SK-N-SH treated with all-trans-retinoic acid at 6 μM for 48 hours (cell line): ENCODE measurements at regions not wholly inside any gene's neighbourhood (a gene's known extent, or its start where the extent isn't known, plus 50 kb on each side); places are given as distances from the start of the nearest gene placed in this dataset.

Experiments used
- ATAC-seq: fragments of 200-7000 bp; cut with Tn5 transposase; 3 replicates; pipeline ENCODE4 v1.9.1; 2020; ENCODE audit warnings: mild to moderate bottlenecking, moderate library complexity
- ARNTL ChIP-seq: fragments of 450-650 bp; formaldehyde crosslinking; IDR thresholded peaks from 2 replicates; pipeline ENCODE4 v1.5.0; 2020; ENCODE audit warnings: low read depth, mild to moderate bottlenecking, moderate library complexity, borderline replicate concordance
- BACH2 ChIP-seq: fragments of 250-450 bp; sonication (Bioruptor Pico); IDR thresholded peaks from 2 replicates; pipeline ENCODE4 v1.9.0; 2021; ENCODE audit warnings: mild to moderate bottlenecking, borderline replicate concordance
- CSDC2 ChIP-seq: fragments of 250-450 bp; sonication (Bioruptor Pico); IDR thresholded peaks from 2 replicates; pipeline ENCODE4 v1.5.0; 2020; ENCODE audit warnings: mild to moderate bottlenecking, moderate library complexity
- ESRRG ChIP-seq: fragments of 250-450 bp; sonication (Bioruptor Pico); IDR thresholded peaks from 2 replicates; pipeline ENCODE4 v1.6.1; 2021; ENCODE audit warnings: mild to moderate bottlenecking
- GLIS3 ChIP-seq: fragments of 250-450 bp; sonication (Bioruptor Pico); IDR thresholded peaks from 2 replicates; pipeline ENCODE4 v1.5.0; 2020; ENCODE audit warnings: mild to moderate bottlenecking, moderate library complexity
- ISL1 ChIP-seq: fragments of 250-450 bp; sonication (Bioruptor Pico); IDR thresholded peaks from 2 replicates; pipeline ENCODE4 v2.1.2; 2022; ENCODE audit warnings: mild to moderate bottlenecking, moderate library complexity
- OSR1 ChIP-seq: fragments of 250-450 bp; sonication (Bioruptor Pico); IDR thresholded peaks from 2 replicates; pipeline ENCODE4 v1.8.0; 2022; ENCODE audit warnings: moderate library complexity, mild to moderate bottlenecking, inconsistent platforms
- PATZ1 ChIP-seq: fragments of 250-450 bp; sonication (Bioruptor Pico); IDR thresholded peaks from 2 replicates; pipeline ENCODE4 v1.8.0; 2020; ENCODE audit warnings: mild to moderate bottlenecking, moderate library complexity, borderline replicate concordance
- POU6F1 ChIP-seq: fragments of 250-450 bp; sonication (Bioruptor Pico); IDR thresholded peaks from 2 replicates; pipeline ENCODE4 v1.8.0; 2021; ENCODE audit warnings: low read depth, mild to moderate bottlenecking, moderate library complexity, borderline replicate concordance
- PPARA ChIP-seq: fragments of 250-450 bp; sonication (Bioruptor Pico); IDR thresholded peaks from 2 replicates; pipeline ENCODE4 v1.5.0; 2020; ENCODE audit warnings: mild to moderate bottlenecking, borderline replicate concordance
- RARB ChIP-seq: fragments of 250-450 bp; sonication (Bioruptor Pico); IDR thresholded peaks from 2 replicates; pipeline ENCODE4 v1.8.0; 2021; ENCODE audit warnings: mild to moderate bottlenecking, moderate library complexity
- SNAI2 ChIP-seq: fragments of 250-450 bp; sonication (Bioruptor Pico); IDR thresholded peaks from 2 replicates; pipeline ENCODE4 v1.5.0; 2020; ENCODE audit warnings: mild to moderate bottlenecking, moderate library complexity
- TCF4 ChIP-seq: fragments of 250-450 bp; sonication (Bioruptor Pico); IDR thresholded peaks from 2 replicates; pipeline ENCODE4 v1.8.0; 2021; ENCODE audit warnings: mild to moderate bottlenecking, moderate library complexity, borderline replicate concordance
- TOX ChIP-seq: fragments of 250-450 bp; sonication (Bioruptor Pico); IDR thresholded peaks from 2 replicates; pipeline ENCODE4 v1.8.0; 2021; ENCODE audit warnings: mild to moderate bottlenecking, moderate library complexity, borderline replicate concordance
- TSHZ2 ChIP-seq: fragments of 250-450 bp; sonication (Bioruptor Pico); IDR thresholded peaks from 2 replicates; pipeline ENCODE4 v1.5.0; 2020; ENCODE audit warnings: mild to moderate bottlenecking, moderate library complexity
- ZC3H10 ChIP-seq: fragments of 250-450 bp; sonication (Bioruptor Pico); IDR thresholded peaks from 2 replicates; pipeline ENCODE4 v1.5.1; 2021; ENCODE audit warnings: mild to moderate bottlenecking, moderate library complexity
- ZFP3 ChIP-seq: fragments of 250-450 bp; sonication (Bioruptor Pico); IDR thresholded peaks from 2 replicates; pipeline ENCODE4 v1.5.0; 2020; ENCODE audit warnings: mild to moderate bottlenecking, moderate library complexity
- ZFP30 ChIP-seq: fragments of 450-650 bp; formaldehyde crosslinking; IDR thresholded peaks from 2 replicates; pipeline ENCODE4 v1.5.0; 2022; ENCODE audit warnings: mild to moderate bottlenecking, moderate library complexity
- ZNF565 ChIP-seq: fragments of 450-650 bp; formaldehyde crosslinking; conservative IDR thresholded peaks from 2 replicates; pipeline ENCODE4 v1.5.0; 2020; ENCODE audit warnings: low read depth, mild to moderate bottlenecking, moderate library complexity
- ZNF70 ChIP-seq: fragments of 450-650 bp; formaldehyde crosslinking; IDR thresholded peaks from 2 replicates; pipeline ENCODE4 v1.5.0; 2020; ENCODE audit warnings: mild to moderate bottlenecking, moderate library complexity
- ZNF8 ChIP-seq: fragments of 450-650 bp; formaldehyde crosslinking; IDR thresholded peaks from 2 replicates; pipeline ENCODE4 v1.5.0; 2020; ENCODE audit warnings: mild to moderate bottlenecking, moderate library complexity
- TF ChIP-seq, protein P1 (sequence below): fragments of 250-450 bp; sonication (Bioruptor Pico); IDR thresholded peaks from 2 replicates; pipeline ENCODE4 v1.5.1; 2021; ENCODE audit warnings: mild to moderate bottlenecking, moderate library complexity
- TF ChIP-seq, protein P2 (sequence below): fragments of 250-450 bp; sonication (Bioruptor Pico); IDR thresholded peaks from 2 replicates; pipeline ENCODE4 v1.5.1; 2020; ENCODE audit warnings: low read depth, mild to moderate bottlenecking, moderate library complexity

GRCh38 chr10:121102706-121103105 is 251.5 kb downstream of the WDR11 start (continued):
- TF ChIP-seq POU6F1 (CRISPR knock-in tag) (no peak), ZC3H10 (CRISPR knock-in tag) (no peak)
- TF ChIP-seq, all 23 proteins: peak for 0

DNA sequence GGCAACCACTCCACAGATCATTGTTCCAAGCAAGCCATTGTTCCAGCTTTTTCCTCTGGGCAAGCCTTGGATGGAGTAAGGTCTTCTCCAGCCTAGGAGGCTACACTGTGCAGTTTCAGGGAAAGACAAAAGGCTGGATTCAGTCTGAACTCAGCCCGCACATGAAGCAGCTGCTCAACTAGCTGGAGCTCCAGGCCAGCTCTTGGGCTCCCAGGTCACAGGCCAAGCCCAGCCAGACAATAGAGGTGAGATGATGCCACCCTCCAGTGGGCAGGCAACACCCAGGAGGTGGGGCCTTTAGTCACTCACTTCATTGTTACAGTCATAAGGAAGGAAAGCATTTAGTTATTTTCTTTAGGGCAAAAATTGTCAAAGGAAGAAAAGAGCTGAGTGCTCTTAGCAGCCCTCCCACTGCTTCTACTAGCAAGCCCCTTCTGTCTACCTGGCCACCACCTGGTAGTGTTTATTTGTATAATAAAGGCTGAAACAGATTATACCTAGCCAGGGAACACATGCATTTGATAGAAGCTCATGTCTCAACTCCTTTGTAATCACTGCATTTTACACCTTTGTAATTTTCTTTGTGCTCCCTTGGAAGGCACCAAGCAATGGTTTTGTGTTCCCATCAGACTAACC is 253.4 kb downstream of the WDR11 start:
- ATAC-seq: no peak
- TF ChIP-seq TOX: no peak
- TF ChIP-seq ZFP30 (CRISPR knock-in tag): no peak
- TF ChIP-seq, protein P1, sequence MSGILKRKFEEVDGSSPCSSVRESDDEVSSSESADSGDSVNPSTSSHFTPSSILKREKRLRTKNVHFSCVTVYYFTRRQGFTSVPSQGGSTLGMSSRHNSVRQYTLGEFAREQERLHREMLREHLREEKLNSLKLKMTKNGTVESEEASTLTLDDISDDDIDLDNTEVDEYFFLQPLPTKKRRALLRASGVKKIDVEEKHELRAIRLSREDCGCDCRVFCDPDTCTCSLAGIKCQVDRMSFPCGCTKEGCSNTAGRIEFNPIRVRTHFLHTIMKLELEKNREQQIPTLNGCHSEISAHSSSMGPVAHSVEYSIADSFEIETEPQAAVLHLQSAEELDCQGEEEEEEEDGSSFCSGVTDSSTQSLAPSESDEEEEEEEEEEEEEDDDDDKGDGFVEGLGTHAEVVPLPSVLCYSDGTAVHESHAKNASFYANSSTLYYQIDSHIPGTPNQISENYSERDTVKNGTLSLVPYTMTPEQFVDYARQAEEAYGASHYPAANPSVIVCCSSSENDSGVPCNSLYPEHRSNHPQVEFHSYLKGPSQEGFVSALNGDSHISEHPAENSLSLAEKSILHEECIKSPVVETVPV (CRISPR knock-in tag): no peak
- TF ChIP-seq ESRRG: no peak
- no peak for TF ChIP-seq ARNTL (CRISPR knock-in tag)
- no peak for TF ChIP-seq RARB (CRISPR knock-in tag)
- TF ChIP-seq OSR1: no peak
- no peak for TF ChIP-seq PATZ1 (CRISPR knock-in tag)
- TF ChIP-seq ZFP3: no peak
- no peak for TF ChIP-seq ZNF8 (CRISPR knock-in tag)
- TF ChIP-seq PPARA: no peak
- no peak for TF ChIP-seq ZC3H10 (CRISPR knock-in tag)
- no peak for TF ChIP-seq ZNF565 (CRISPR knock-in tag)
- TF ChIP-seq, protein P2, sequence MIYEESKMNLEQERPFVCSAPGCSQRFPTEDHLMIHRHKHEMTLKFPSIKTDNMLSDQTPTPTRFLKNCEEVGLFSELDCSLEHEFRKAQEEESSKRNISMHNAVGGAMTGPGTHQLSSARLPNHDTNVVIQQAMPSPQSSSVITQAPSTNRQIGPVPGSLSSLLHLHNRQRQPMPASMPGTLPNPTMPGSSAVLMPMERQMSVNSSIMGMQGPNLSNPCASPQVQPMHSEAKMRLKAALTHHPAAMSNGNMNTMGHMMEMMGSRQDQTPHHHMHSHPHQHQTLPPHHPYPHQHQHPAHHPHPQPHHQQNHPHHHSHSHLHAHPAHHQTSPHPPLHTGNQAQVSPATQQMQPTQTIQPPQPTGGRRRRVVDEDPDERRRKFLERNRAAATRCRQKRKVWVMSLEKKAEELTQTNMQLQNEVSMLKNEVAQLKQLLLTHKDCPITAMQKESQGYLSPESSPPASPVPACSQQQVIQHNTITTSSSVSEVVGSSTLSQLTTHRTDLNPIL (CRISPR knock-in tag): no peak
- no peak for TF ChIP-seq ISL1 (CRISPR knock-in tag)
- no peak for TF ChIP-seq GLIS3
- TF ChIP-seq ZNF70 (CRISPR knock-in tag): no peak
- TF ChIP-seq BACH2 (CRISPR knock-in tag): no peak
- TF ChIP-seq CSDC2: no peak
- TF ChIP-seq SNAI2 (CRISPR knock-in tag): no peak

GRCh38 chr10:121106611-121107010 is 255.4 kb downstream of the WDR11 start:
- ATAC-seq: no peak
- no peak for TF ChIP-seq ZFP30 (CRISPR knock-in tag)
- no peak for TF ChIP-seq RARB (CRISPR knock-in tag)
- TF ChIP-seq GLIS3: no peak
- TF ChIP-seq, protein P2 (CRISPR knock-in tag): no peak
- TF ChIP-seq BACH2 (CRISPR knock-in tag): no peak
- TF ChIP-seq TOX: no peak
- no peak for TF ChIP-seq POU6F1 (CRISPR knock-in tag)
- no peak for TF ChIP-seq PPARA
- no peak for TF ChIP-seq TCF4 (CRISPR knock-in tag)
- no peak for TF ChIP-seq ZNF565 (CRISPR knock-in tag)
- TF ChIP-seq ZC3H10 (CRISPR knock-in tag): no peak
- no peak for TF ChIP-seq ZFP3
- TF ChIP-seq ISL1 (CRISPR knock-in tag): no peak
- no peak for TF ChIP-seq TSHZ2 (CRISPR knock-in tag)
- no peak for TF ChIP-seq ZNF70 (CRISPR knock-in tag)
- TF ChIP-seq PATZ1 (CRISPR knock-in tag): no peak
- no peak for TF ChIP-seq ZNF8 (CRISPR knock-in tag)
